ENCODE measurements at regions not wholly inside any gene's neighbourhood (a gene's known extent, or its start where the extent isn't known, plus 50 kb on each side); places are given as distances from the start of the nearest gene placed in this dataset.
A peak's percentile ranks its signal among the peaks of the same experiment; 100 is the strongest.
"Not testable (repeated sequence)": the region's sequence is repeated elsewhere in the genome, so short reads cannot be mapped to it uniquely, and the experiment has no call there.

DNA sequence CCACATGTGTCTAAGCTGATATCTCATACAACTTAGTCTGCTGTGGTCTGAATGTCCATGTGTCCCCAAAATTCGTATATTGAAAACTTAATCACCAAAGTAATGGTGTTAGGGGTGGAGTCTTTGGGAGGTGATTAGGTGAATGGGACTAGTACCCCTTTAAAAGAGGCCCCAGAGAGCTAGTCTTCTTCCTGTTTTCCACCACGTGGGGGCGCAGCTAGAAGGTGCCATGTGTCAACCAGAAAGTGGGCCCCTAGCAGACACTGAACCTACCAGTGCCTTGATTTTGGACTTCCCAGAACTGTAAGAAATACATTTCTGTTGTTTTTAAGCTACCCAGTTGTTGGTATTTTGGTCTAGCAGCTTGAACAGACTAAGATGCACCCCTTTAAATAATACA lies 86.6 kb downstream of the ASB1 start:
- Histone ChIP-seq H3K36me3 (replicated peaks in 1 of 2; ENCODE audit: control insufficient read depth in 1 of 2, insufficient read depth in 2 of 2, low read length in 1 of 2) (no peaks in the 10 kb centered on the region), H3K4me3 (ENCODE audit: low read depth in 2 of 2, low read length in 1 of 2) (no peak overlapping the region), H3K79me2 (ENCODE audit: insufficient read depth) (no peaks in the 10 kb centered on the region), H3K4me1 (ENCODE audit: control insufficient read depth in 1 of 2, insufficient read depth in 2 of 2, low read depth in 1 of 2, low read length in 1 of 2) (no peaks in the 10 kb centered on the region; a peak in 1 of 4 replicates), H2AFZ (ENCODE audit: low read depth) (no peak overlapping the region), H3K9me2 (no peaks in the 10 kb centered on the region), H3K9me3 (peaks cover 5% of the 10 kb centered on the region; the same call in 1 of the 2 replicates), H3K27ac (ENCODE audit: low read depth in 2 of 2, low read length in 1 of 2) (no peak overlapping the region), H3K27me3 (ENCODE audit: insufficient read depth) (no peaks in the 10 kb centered on the region), H3K4me2 (no peak overlapping the region), H3K9ac (no peak overlapping the region), H4K20me1 (ENCODE audit: insufficient read depth) (no peaks in the 10 kb centered on the region), H3F3A (replicated peaks; ENCODE audit: insufficient read depth) (no peaks in the 10 kb centered on the region)
- DNase-seq: peak; percentile 63
- CTCF ChIA-PET: interaction anchor here (0.7 to 3.8 kb wide), 14 partner anchors 9 to 593 kb away, joined by 3 to 40 read pairs (median 4); no protein-coding TSS in a partner anchor
- peak; percentile 59 for TF ChIP-seq RAD21 (IDR thresholded peaks at IDR 0.05; ENCODE audit: low read length)
- TF ChIP-seq SMC3 (IDR thresholded peaks at IDR 0.05; ENCODE audit: low read depth, low read length): peak; percentile 59
- TF ChIP-seq, protein P1, sequence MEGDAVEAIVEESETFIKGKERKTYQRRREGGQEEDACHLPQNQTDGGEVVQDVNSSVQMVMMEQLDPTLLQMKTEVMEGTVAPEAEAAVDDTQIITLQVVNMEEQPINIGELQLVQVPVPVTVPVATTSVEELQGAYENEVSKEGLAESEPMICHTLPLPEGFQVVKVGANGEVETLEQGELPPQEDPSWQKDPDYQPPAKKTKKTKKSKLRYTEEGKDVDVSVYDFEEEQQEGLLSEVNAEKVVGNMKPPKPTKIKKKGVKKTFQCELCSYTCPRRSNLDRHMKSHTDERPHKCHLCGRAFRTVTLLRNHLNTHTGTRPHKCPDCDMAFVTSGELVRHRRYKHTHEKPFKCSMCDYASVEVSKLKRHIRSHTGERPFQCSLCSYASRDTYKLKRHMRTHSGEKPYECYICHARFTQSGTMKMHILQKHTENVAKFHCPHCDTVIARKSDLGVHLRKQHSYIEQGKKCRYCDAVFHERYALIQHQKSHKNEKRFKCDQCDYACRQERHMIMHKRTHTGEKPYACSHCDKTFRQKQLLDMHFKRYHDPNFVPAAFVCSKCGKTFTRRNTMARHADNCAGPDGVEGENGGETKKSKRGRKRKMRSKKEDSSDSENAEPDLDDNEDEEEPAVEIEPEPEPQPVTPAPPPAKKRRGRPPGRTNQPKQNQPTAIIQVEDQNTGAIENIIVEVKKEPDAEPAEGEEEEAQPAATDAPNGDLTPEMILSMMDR (IDR thresholded peaks at IDR 0.05): peak; percentile 70
- TF ChIP-seq NFIC (IDR thresholded peaks at IDR 0.05; ENCODE audit: borderline replicate concordance): no peak
- POLR2A ChIA-PET: no interaction called here
- WGBS (ENCODE audit: low lambda C conversion rate): 14% methylated on average over 3 of the region's 3 CpGs

DNA sequence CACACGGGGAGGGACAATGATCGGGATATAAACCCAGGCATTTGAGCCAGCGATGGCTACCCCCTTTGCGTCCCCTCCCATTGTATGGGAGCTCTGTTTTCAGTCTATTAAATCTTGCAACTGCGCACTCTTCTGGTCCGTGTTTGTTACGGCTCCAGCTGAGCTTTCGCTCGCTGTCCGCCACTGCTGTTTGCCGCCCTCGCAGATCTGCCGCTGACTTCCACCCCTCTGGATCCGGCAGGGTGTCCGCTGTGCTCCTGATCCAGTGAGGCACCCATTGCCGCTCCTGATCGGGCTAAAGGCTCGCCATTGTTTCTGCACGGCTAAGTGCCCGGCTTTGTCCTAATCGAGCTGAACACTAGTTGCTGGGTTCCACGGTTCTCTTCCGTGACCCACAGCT lies 87.3 kb downstream of the ASB1 start:
- H3K27ac ChIP-seq (ENCODE audit: low read depth in 2 of 2, low read length in 1 of 2); H3K27me3 ChIP-seq (ENCODE audit: insufficient read depth); H2AFZ ChIP-seq (ENCODE audit: low read depth); H4K20me1 ChIP-seq (ENCODE audit: insufficient read depth); DNase-seq; H3K9me2 ChIP-seq; H3K36me3 ChIP-seq (replicated peaks in 1 of 2; ENCODE audit: control insufficient read depth in 1 of 2, insufficient read depth in 2 of 2, low read length in 1 of 2); H3K4me3 ChIP-seq (ENCODE audit: low read depth in 2 of 2, low read length in 1 of 2); H3K4me1 ChIP-seq (ENCODE audit: control insufficient read depth in 1 of 2, insufficient read depth in 2 of 2, low read depth in 1 of 2, low read length in 1 of 2); H3K79me2 ChIP-seq (ENCODE audit: insufficient read depth); H3K4me2 ChIP-seq; H3K9me3 ChIP-seq; H3F3A ChIP-seq (replicated peaks; ENCODE audit: insufficient read depth); POLR2A ChIA-PET; H3K9ac ChIP-seq: not testable (repeated sequence)
- 88% methylated on average over 23 of the region's 23 CpGs for WGBS (ENCODE audit: low lambda C conversion rate)
- CTCF ChIA-PET: interaction anchor here (0.7 to 3.8 kb wide), 12 partner anchors 9 to 592 kb away, joined by 3 to 40 read pairs (median 4); no protein-coding TSS in a partner anchor

DNA sequence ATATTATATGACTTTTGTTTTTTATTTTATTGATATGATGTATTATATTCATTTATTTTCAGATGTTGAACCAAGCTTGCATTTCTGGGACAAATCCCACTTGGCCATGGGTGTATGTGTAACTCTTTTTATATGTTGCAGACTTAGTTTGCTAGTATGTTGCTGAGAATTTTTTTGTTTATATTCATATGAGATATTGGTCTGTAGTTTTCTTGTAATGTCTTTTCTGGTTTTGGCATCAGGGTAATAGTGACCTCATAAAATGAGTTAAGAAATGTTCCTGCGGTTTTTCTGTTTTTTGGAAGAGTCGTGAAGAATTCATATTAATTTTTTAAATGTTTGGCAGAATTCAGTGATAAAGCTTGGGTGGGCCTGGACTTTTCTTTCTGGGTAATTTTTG lies 88.7 kb downstream of the ASB1 start:
- no peak for DNase-seq
- 69% methylated on average over 2 of the region's 2 CpGs for WGBS (ENCODE audit: low lambda C conversion rate)

More for the DNA sequence above, 88.7 kb downstream of the ASB1 start:
- Histone ChIP-seq H3K4me1 (ENCODE audit: control insufficient read depth in 1 of 2, insufficient read depth in 2 of 2, low read depth in 1 of 2, low read length in 1 of 2) (no peaks in the 10 kb centered on the region), H3K4me2 (no peak overlapping the region), H4K20me1 (ENCODE audit: insufficient read depth) (no peaks in the 10 kb centered on the region), H3K79me2 (ENCODE audit: insufficient read depth) (no peaks in the 10 kb centered on the region), H2AFZ (ENCODE audit: low read depth) (no peak overlapping the region), H3K27me3 (ENCODE audit: insufficient read depth) (no peaks in the 10 kb centered on the region), H3K4me3 (ENCODE audit: low read depth in 2 of 2, low read length in 1 of 2) (no peak overlapping the region), H3K9ac (no peak overlapping the region), H3K9me2 (no peaks in the 10 kb centered on the region), H3K36me3 (replicated peaks in 1 of 2; ENCODE audit: control insufficient read depth in 1 of 2, insufficient read depth in 2 of 2, low read length in 1 of 2) (no peaks in the 10 kb centered on the region), H3F3A (replicated peaks; ENCODE audit: insufficient read depth) (no peaks in the 10 kb centered on the region), H3K27ac (ENCODE audit: low read depth in 2 of 2, low read length in 1 of 2) (no peak overlapping the region), H3K9me3 (peaks cover 5% of the 10 kb centered on the region; the same call in 1 of the 2 replicates)
- TF ChIP-seq GABPA (IDR thresholded peaks at IDR 0.05; ENCODE audit: low read depth): no peak
- no peak for TF ChIP-seq RAD21 (IDR thresholded peaks at IDR 0.05; ENCODE audit: low read length)
- TF ChIP-seq ELF1 (IDR thresholded peaks at IDR 0.05): no peak
- no peak for TF ChIP-seq MEF2A (IDR thresholded peaks at IDR 0.05; ENCODE audit: borderline replicate concordance, low read depth)
- TF ChIP-seq RXRA (IDR thresholded peaks at IDR 0.05; ENCODE audit: borderline replicate concordance, low read depth): no peak
- TF ChIP-seq JUND (IDR thresholded peaks at IDR 0.05): no peak
- TF ChIP-seq EP300 (IDR thresholded peaks at IDR 0.05; ENCODE audit: borderline replicate concordance in 1 of 2, low read depth in 1 of 2, low read length in 1 of 2): no peak
- no peak for TF ChIP-seq MXI1 (IDR thresholded peaks at IDR 0.05; ENCODE audit: low read depth, low read length)
- CTCF ChIA-PET: interaction anchor here (0.7 to 3.8 kb wide), 3 partner anchors 158 to 591 kb away, joined by 3 to 40 read pairs (median 4); no protein-coding TSS in a partner anchor
- POLR2A ChIA-PET: no interaction called here

Measured in SK-N-SH (cell line).